Cardiac fibroblast (primary cell): ENCODE measurements at regions not wholly inside any gene's neighbourhood (a gene's known extent, or its start where the extent isn't known, plus 50 kb on each side); places are given as distances from the start of the nearest gene placed in this dataset.

Source experiments
- DNase-seq, 2 donors: peaks; one replicate each; pipeline versions ENCODE4 v3.0.0 to v3.0.0-alpha.2; 2010; ENCODE audit warnings: low read depth in 2 of 2
- H3K4me3 ChIP-seq, 2 donors: replicated peaks in 1 of 2; 1 replicate in 1 of 2; 2 replicates in 1 of 2; pipeline ENCODE4 v1.5.1; 2011; ENCODE audit warnings: low read depth in 2 of 2, low read length in 2 of 2, mild to moderate bottlenecking in 2 of 2, moderate library complexity in 1 of 2
- TF ChIP-seq, protein P1 (sequence below): IDR thresholded peaks from one replicate; pipeline ENCODE4 v1.5.1; 2011; ENCODE audit warnings: low read depth, mild to moderate bottlenecking, low read length, inconsistent platforms

DNA sequence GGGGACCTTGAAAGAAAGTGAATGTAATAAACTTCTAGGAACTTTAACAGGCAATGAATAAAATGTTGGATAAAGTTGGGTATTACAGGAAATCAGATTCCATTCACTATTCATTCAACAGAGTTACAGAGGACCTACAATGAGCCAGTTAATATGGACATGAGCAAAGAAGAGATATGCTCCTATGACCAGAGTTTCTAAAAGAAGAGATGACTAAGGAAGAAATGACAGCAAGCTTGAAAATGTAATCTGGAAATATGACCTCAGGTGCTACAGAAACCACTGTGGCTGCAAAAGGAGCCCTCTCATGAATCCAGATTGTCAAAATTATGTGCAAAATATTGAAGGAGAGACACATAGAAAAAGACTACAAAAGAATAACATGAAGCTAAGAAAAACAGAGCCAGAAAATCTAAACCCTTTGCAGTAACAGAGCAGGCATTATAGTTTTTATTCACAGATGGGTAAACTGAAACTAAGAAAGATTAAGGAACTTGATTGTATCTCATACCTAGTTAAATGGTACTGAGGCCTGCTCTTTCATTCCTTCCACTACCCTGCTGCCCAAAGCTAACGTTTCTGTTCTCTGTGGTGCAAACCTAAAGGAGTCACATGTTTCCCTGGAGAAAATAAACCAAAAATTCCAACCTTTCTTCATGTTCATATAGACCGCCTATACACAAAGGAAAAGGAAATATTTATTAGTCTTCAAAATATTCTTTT, 378.3 kb downstream of the GBA3 start:
- H3K4me3 ChIP-seq, result no peak overlapping the region
- no peak for DNase-seq
- TF ChIP-seq, protein P1, sequence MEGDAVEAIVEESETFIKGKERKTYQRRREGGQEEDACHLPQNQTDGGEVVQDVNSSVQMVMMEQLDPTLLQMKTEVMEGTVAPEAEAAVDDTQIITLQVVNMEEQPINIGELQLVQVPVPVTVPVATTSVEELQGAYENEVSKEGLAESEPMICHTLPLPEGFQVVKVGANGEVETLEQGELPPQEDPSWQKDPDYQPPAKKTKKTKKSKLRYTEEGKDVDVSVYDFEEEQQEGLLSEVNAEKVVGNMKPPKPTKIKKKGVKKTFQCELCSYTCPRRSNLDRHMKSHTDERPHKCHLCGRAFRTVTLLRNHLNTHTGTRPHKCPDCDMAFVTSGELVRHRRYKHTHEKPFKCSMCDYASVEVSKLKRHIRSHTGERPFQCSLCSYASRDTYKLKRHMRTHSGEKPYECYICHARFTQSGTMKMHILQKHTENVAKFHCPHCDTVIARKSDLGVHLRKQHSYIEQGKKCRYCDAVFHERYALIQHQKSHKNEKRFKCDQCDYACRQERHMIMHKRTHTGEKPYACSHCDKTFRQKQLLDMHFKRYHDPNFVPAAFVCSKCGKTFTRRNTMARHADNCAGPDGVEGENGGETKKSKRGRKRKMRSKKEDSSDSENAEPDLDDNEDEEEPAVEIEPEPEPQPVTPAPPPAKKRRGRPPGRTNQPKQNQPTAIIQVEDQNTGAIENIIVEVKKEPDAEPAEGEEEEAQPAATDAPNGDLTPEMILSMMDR, result no peak

DNA sequence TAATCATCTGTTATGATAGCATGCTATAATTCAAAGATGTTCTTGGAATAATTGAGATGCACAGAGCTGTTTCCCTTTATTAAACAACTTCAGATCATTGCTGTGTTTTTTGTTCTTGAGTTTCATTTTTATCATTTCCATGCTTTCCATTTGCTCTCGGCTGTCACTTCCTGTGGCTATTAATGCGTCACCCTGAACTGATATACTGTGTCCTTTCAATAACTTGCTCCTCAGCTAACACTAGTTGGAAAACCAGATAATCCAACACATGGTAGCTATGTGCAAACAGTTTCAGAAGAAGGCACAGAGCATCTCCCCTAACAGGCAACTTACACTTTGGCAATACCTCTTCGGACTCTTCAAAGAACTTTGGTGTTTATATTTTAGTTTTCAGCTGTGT, 376.0 kb downstream of the GBA3 start:
- TF ChIP-seq, protein P1, result no peak
- no peak for DNase-seq
- H3K4me3 ChIP-seq, result no peak overlapping the region

DNA sequence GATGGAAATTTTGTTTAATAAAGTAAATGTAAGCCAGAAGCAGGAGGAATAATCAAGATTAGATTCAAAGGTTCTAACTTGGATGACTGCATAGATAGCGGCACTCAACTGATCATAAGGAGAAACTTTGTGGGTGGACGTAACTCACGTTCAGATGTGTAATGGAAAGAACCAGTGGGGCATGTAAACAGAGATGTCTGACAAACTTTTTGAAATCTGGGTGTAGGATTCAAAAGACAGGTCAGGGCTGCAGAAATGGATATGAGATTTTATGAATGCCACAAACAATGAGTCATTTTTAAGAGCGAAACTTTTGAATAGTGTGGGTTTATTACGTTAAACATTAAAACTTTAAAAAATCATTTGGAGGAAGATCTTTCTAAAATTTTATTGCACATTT, 375.6 kb downstream of the GBA3 start:
- H3K4me3 ChIP-seq, result no peak overlapping the region
- TF ChIP-seq, protein P1, result no peak
- no peak for DNase-seq

DNA sequence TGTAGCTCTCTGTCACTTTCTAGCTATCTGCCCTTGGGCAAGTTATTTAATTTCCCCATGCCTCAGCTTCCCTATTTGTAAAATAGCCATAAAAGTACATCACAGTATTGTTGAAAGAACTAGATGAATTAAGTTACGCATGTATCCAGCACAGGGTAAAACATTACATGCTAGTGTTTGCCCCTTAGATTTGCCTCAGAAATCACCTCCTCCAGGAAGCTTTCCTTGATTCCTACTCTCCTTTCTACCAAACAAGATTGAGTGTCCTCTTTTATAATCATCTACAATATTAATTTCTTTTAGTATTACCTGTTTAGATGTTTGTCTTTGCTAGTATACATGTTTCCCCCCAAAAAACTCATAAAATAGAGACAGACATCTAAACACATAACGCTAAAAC, 369.5 kb downstream of the GBA3 start:
- H3K4me3 ChIP-seq, result no peak overlapping the region
- TF ChIP-seq, protein P1, result no peak
- no peak for DNase-seq

DNA sequence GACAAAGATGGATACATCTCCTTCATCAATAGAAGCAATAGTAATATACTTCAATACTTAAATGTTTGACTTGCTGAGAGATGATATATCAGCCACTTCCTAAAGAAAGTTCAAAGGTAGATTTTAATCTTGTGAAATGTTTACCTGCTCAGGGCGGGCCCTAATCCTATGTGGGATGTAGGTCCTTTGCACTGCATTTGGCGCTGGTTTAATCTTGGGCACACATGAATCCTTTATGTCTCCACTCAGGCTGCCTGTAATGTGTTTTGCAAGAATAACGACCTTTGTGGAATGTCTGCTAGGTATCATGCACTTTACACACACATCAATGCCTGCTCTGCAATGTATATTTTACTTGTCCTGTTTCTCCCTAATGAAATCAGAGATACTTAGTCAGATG, 368.7 kb downstream of the GBA3 start:
- TF ChIP-seq, protein P1, result no peak
- no peak for DNase-seq
- H3K4me3 ChIP-seq, result no peak overlapping the region

DNA sequence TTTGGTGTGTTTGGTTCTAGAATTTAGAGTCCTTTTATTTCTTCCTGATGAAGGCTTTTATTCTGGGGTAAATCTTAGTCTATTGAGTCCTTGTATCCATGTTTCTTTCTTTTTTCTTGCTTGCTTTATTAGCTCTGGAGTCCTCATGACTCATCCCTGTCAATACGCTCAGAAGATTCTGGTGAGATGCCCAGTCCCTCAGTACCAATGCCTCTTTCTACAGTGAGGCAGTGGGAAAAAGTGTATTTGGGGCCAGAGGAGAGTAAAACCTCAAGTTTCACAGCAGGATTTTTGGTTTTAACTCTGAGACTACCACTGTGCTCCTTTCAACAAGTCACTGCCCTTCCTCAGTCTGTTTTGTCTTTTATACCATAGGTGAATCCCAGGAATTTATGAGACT, 368.0 kb downstream of the GBA3 start:
- no peak overlapping the region for H3K4me3 ChIP-seq
- DNase-seq, result no peak
- TF ChIP-seq, protein P1, result no peak
